Type B pancreatic cell (in vitro differentiated cells): ENCODE measurements at regions not wholly inside any gene's neighbourhood (a gene's known extent, or its start where the extent isn't known, plus 50 kb on each side); places are given as distances from the start of the nearest gene placed in this dataset.

ENCODE experiments used
- DNase-seq: peaks from one replicate; pipeline ENCODE4 v3.0.0; 2021; ENCODE audit warnings: mixed read lengths; ENCODE audit not compliant: unreplicated experiment; ENCODE audit errors: extremely low spot score
- H3K27ac Mint-ChIP-seq: 2 replicates; pipeline ENCODE4 v1.8.0; 2021; ENCODE audit warnings: mild to moderate bottlenecking, mixed read lengths
- H3K27me3 Mint-ChIP-seq: 2 replicates; pipeline ENCODE4 v1.8.0; 2021; ENCODE audit warnings: mixed read lengths
- H3K36me3 Mint-ChIP-seq: 2 replicates; pipeline ENCODE4 v1.8.0; 2021; ENCODE audit warnings: mixed read lengths
- H3K4me1 Mint-ChIP-seq: one replicate; pipeline ENCODE4 v1.8.0; 2021; ENCODE audit warnings: mixed read lengths; ENCODE audit not compliant: unreplicated experiment
- H3K4me3 Mint-ChIP-seq: 2 replicates; pipeline ENCODE4 v1.8.0; 2021; ENCODE audit warnings: mild to moderate bottlenecking, mixed read lengths
- H3K9me3 Mint-ChIP-seq: 2 replicates; pipeline ENCODE4 v1.8.0; 2021; ENCODE audit warnings: mixed read lengths
- TF ChIP-seq, protein P1 (sequence below): fragments of 200-600 bp; sonication (generic); conservative IDR thresholded peaks from 2 replicates; pipeline ENCODE4 v1.5.0; 2021; ENCODE audit warnings: antibody characterized with exemption, mild to moderate bottlenecking

- no peaks in the 10 kb centered on the region for H3K27me3 Mint-ChIP-seq
- H3K36me3 Mint-ChIP-seq, result no peaks in the 10 kb centered on the region
- peaks cover 8% of the 10 kb centered on the region for H3K9me3 Mint-ChIP-seq
- H3K27ac Mint-ChIP-seq, result no peak overlapping the region
- H3K4me3 Mint-ChIP-seq, result no peak overlapping the region
- no peaks in the 10 kb centered on the region for H3K4me1 Mint-ChIP-seq
- TF ChIP-seq, protein P1, sequence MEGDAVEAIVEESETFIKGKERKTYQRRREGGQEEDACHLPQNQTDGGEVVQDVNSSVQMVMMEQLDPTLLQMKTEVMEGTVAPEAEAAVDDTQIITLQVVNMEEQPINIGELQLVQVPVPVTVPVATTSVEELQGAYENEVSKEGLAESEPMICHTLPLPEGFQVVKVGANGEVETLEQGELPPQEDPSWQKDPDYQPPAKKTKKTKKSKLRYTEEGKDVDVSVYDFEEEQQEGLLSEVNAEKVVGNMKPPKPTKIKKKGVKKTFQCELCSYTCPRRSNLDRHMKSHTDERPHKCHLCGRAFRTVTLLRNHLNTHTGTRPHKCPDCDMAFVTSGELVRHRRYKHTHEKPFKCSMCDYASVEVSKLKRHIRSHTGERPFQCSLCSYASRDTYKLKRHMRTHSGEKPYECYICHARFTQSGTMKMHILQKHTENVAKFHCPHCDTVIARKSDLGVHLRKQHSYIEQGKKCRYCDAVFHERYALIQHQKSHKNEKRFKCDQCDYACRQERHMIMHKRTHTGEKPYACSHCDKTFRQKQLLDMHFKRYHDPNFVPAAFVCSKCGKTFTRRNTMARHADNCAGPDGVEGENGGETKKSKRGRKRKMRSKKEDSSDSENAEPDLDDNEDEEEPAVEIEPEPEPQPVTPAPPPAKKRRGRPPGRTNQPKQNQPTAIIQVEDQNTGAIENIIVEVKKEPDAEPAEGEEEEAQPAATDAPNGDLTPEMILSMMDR, result no peak
- no peak for DNase-seq
Measured at GRCh38 chr4:58711039-58711438, 1600.9 kb upstream of the IGFBP7 start.

GRCh38 chr4:58688568-58688967 lies 1578.4 kb upstream of the IGFBP7 start:
- Mint-ChIP-seq H3K9me3 (no peaks in the 10 kb centered on the region), H3K27ac (no peak overlapping the region), H3K4me3 (no peak overlapping the region), H3K4me1 (no peaks in the 10 kb centered on the region), H3K27me3 (no peaks in the 10 kb centered on the region), H3K36me3 (no peaks in the 10 kb centered on the region)
- no peak for DNase-seq
- TF ChIP-seq, protein P1, result no peak

- H3K36me3 Mint-ChIP-seq, result no peaks in the 10 kb centered on the region
- no peak overlapping the region for H3K4me3 Mint-ChIP-seq
- TF ChIP-seq, protein P1, result no peak
- no peak overlapping the region for H3K27ac Mint-ChIP-seq
- no peaks in the 10 kb centered on the region for H3K27me3 Mint-ChIP-seq
- peaks cover under 1% of the 10 kb centered on the region for H3K9me3 Mint-ChIP-seq
- DNase-seq, result no peak
- H3K4me1 Mint-ChIP-seq, result peaks cover 5% of the 10 kb centered on the region
Measured at GRCh38 chr4:58679886-58680285, 1569.7 kb upstream of the IGFBP7 start.

- DNase-seq, result no peak
- H3K36me3 Mint-ChIP-seq, result no peaks in the 10 kb centered on the region
- no peaks in the 10 kb centered on the region for H3K27me3 Mint-ChIP-seq
Measured at GRCh38 chr4:58679051-58679450, 1568.9 kb upstream of the IGFBP7 start.

GRCh38 chr4:58669783-58670182 lies 1559.6 kb upstream of the IGFBP7 start:
- TF ChIP-seq, protein P1, result no peak
- H3K27me3 Mint-ChIP-seq, result no peaks in the 10 kb centered on the region
- H3K9me3 Mint-ChIP-seq, result peaks cover 2% of the 10 kb centered on the region
- H3K27ac Mint-ChIP-seq, result no peak overlapping the region
- DNase-seq, result no peak
- H3K4me3 Mint-ChIP-seq, result no peak overlapping the region
- H3K36me3 Mint-ChIP-seq, result no peaks in the 10 kb centered on the region
- no peaks in the 10 kb centered on the region for H3K4me1 Mint-ChIP-seq

More at GRCh38 chr4:58679051-58679450, 1568.9 kb upstream of the IGFBP7 start:
- Mint-ChIP-seq H3K9me3 (peaks cover 4% of the 10 kb centered on the region), H3K27ac (no peak overlapping the region), H3K4me3 (no peak overlapping the region), H3K4me1 (peaks cover 5% of the 10 kb centered on the region)
- TF ChIP-seq, protein P1, result no peak

- TF ChIP-seq, protein P1, result no peak
- H3K36me3 Mint-ChIP-seq, result no peaks in the 10 kb centered on the region
- no peaks in the 10 kb centered on the region for H3K27me3 Mint-ChIP-seq
- no peak overlapping the region for H3K27ac Mint-ChIP-seq
- no peak for DNase-seq
- no peaks in the 10 kb centered on the region for H3K4me1 Mint-ChIP-seq
- H3K9me3 Mint-ChIP-seq, result peaks cover 4% of the 10 kb centered on the region
- H3K4me3 Mint-ChIP-seq, result no peak overlapping the region
Measured at GRCh38 chr4:58665649-58666048, 1555.5 kb upstream of the IGFBP7 start.
